ENCODE measurements at regions not wholly inside any gene's neighbourhood (a gene's known extent, or its start where the extent isn't known, plus 50 kb on each side); places are given as distances from the start of the nearest gene placed in this dataset.

DNA sequence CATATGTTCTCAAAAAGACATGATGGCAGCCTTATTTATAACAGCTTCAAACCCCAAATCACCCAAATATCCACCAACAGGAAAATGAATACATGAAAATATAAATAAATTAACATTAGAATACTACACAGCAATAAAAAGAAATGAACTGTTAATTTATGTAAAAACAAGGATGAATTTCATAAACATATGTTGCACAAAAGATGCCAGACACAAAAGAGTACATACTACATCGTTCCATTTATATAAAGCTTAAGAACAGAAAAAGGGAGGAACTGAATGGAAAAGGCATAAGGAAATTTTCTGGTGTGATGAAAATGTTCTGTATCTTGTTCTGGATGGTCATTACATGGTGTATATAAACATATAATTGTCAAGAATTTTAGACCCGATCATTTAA, 69.9 kb upstream of the TUSC7 start:
- H3K79me2 ChIP-seq (ENCODE audit: insufficient read depth, low read length), result no peaks in the 10 kb centered on the region

DNA sequence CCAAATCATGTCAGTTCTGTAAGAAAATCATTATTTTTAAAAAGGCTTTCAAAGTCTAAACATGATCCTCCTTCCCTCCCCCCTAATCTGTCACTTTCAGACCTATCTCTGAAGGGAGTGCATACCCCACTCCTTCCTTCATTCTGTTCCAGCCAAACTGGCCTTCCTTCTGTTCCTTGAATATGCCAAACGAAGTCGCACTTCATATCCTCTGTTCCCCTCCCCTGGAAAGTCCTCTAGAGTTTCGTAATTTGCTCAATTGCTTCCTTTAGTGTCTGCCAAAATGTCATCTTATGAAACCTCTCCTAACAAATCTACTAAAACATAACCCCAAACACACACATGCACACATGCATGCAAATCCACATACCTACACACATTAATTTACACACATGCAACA, 69.5 kb upstream of the TUSC7 start:
- no TSS peak for BruUV-seq (replicated peaks)
- WGBS (ENCODE audit: low lambda C conversion rate), result 0% methylated on average over 3 of the region's 3 CpGs
- Histone ChIP-seq H3K27me3 (ENCODE audit: control insufficient read depth in 1 of 2, insufficient read depth in 2 of 2, low read length in 2 of 2) (no peaks in the 10 kb centered on the region), H3K4me2 (ENCODE audit: low read depth, low read length) (no peak overlapping the region), H4K20me1 (ENCODE audit: insufficient read depth, low read length) (no peaks in the 10 kb centered on the region), H3K27ac (ENCODE audit: extremely low read length, insufficient read depth, low read length) (no peak overlapping the region), H3K9ac (ENCODE audit: insufficient read depth, low read depth, low read length) (no peak overlapping the region), H3K4me1 (ENCODE audit: insufficient read depth, low read length) (no peaks in the 10 kb centered on the region), H3K4me3 (replicated peaks in 1 of 3; ENCODE audit: insufficient read depth in 1 of 3, low read depth in 2 of 3, low read length in 3 of 3) (no peak overlapping the region), H3K9me3 (ENCODE audit: low read length) (no peaks in the 10 kb centered on the region), H3K36me3 (replicated peaks in 1 of 2; ENCODE audit: control insufficient read depth in 1 of 2, insufficient read depth in 2 of 2, low read length in 2 of 2) (no peaks in the 10 kb centered on the region), H3K79me2 (ENCODE audit: insufficient read depth, low read length) (no peaks in the 10 kb centered on the region), H2AFZ (ENCODE audit: low read length) (no peak overlapping the region)
- ATAC-seq, result no peak
- DNase-seq (ENCODE audit: low spot score), result no peak
- no peak for FAIRE-seq
- intact Hi-C loops (cut with micrococcal nuclease; ENCODE audit: unreplicated experiment) (no loop called here), in situ Hi-C loops (cut with HindIII; ENCODE audit: extremely low pct_ligation_motif_present, low pct_unique_long_range_greater_than_20kb) (no loop called here)
- CTCF ChIA-PET (ENCODE audit: low intra/inter-chr PET ratio, low total read pairs), result no interaction called here
- POLR2A ChIA-PET, result no interaction called here
- no peak for TF ChIP-seq ZKSCAN5 (CRISPR knock-in tag; IDR thresholded peaks at IDR 0.05)
- no peak for TF ChIP-seq ZNF496 (CRISPR knock-in tag; IDR thresholded peaks at IDR 0.05; ENCODE audit: insufficient replicate concordance)
- TF ChIP-seq ZNF10 (CRISPR knock-in tag; IDR thresholded peaks at IDR 0.05; ENCODE audit: borderline replicate concordance, low read depth), result no peak
- TF ChIP-seq NONO (IDR thresholded peaks at IDR 0.05), result no peak
- TF ChIP-seq NONO (CRISPR knock-in tag; conservative IDR thresholded peaks at IDR 0.05), result no peak
- no peak for TF ChIP-seq ZNF720 (CRISPR knock-in tag; IDR thresholded peaks at IDR 0.05)
- TF ChIP-seq RBFOX2 (IDR thresholded peaks at IDR 0.05; ENCODE audit: low read depth, low read length), result no peak
- no peak for TF ChIP-seq GTF2F1 (IDR thresholded peaks at IDR 0.05; ENCODE audit: low read length)
- TF ChIP-seq POGZ (CRISPR knock-in tag; IDR thresholded peaks at IDR 0.05), result no peak
- no peak for TF ChIP-seq ZNF343 (CRISPR knock-in tag; IDR thresholded peaks at IDR 0.05)
- TF ChIP-seq ZSCAN21 (CRISPR knock-in tag; IDR thresholded peaks at IDR 0.05; ENCODE audit: borderline replicate concordance), result no peak

More for the DNA sequence above, 69.9 kb upstream of the TUSC7 start:
- TF ChIP-seq MAZ (IDR thresholded peaks at IDR 0.05; ENCODE audit: borderline replicate concordance, low read depth, low read length) (no peak), MAZ (CRISPR knock-in tag; IDR thresholded peaks at IDR 0.05; ENCODE audit: low read depth) (no peak), EED (CRISPR knock-in tag; IDR thresholded peaks at IDR 0.05) (no peak), ZNF605 (CRISPR knock-in tag; IDR thresholded peaks at IDR 0.05) (no peak), ZNF589 (CRISPR knock-in tag; conservative IDR thresholded peaks at IDR 0.05) (no peak), SIX1 (CRISPR knock-in tag; IDR thresholded peaks at IDR 0.05; ENCODE audit: borderline replicate concordance) (no peak), ZNF24 (IDR thresholded peaks at IDR 0.05) (no peak), HOXA9 (CRISPR knock-in tag; IDR thresholded peaks at IDR 0.05; ENCODE audit: borderline replicate concordance) (no peak), ELF1 (CRISPR knock-in tag; IDR thresholded peaks at IDR 0.05) (no peak), KLF9 (CRISPR knock-in tag; IDR thresholded peaks at IDR 0.05; ENCODE audit: low read depth) (no peak)
- TF ChIP-seq, protein P1, sequence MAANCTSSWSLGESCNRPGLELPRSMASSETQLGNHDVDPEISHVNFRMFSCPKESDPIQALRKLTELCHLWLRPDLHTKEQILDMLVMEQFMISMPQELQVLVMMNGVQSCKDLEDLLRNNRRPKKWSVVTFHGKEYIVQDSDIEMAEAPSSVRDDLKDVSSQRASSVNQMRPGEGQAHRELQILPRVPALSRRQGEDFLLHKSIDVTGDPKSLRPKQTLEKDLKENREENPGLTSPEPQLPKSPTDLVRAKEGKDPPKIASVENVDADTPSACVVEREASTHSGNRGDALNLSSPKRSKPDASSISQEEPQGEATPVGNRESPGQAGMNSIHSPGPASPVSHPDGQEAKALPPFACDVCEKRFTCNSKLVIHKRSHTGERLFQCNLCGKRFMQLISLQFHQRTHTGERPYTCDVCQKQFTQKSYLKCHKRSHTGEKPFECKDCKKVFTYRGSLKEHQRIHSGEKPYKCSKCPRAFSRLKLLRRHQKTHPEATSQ (CRISPR knock-in tag; IDR thresholded peaks at IDR 0.05; ENCODE audit: borderline replicate concordance), result no peak
- TF ChIP-seq, protein P2, sequence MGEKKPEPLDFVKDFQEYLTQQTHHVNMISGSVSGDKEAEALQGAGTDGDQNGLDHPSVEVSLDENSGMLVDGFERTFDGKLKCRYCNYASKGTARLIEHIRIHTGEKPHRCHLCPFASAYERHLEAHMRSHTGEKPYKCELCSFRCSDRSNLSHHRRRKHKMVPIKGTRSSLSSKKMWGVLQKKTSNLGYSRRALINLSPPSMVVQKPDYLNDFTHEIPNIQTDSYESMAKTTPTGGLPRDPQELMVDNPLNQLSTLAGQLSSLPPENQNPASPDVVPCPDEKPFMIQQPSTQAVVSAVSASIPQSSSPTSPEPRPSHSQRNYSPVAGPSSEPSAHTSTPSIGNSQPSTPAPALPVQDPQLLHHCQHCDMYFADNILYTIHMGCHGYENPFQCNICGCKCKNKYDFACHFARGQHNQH (CRISPR knock-in tag; IDR thresholded peaks at IDR 0.05), result no peak
- Histone ChIP-seq H3K36me3 (replicated peaks in 1 of 2; ENCODE audit: control insufficient read depth in 1 of 2, insufficient read depth in 2 of 2, low read length in 2 of 2) (no peaks in the 10 kb centered on the region), H3K4me3 (replicated peaks in 1 of 3; ENCODE audit: insufficient read depth in 1 of 3, low read depth in 2 of 3, low read length in 3 of 3) (no peak overlapping the region), H3K27me3 (ENCODE audit: control insufficient read depth in 1 of 2, insufficient read depth in 2 of 2, low read length in 2 of 2) (no peaks in the 10 kb centered on the region), H2AFZ (ENCODE audit: low read length) (no peak overlapping the region), H4K20me1 (ENCODE audit: insufficient read depth, low read length) (no peaks in the 10 kb centered on the region), H3K4me1 (ENCODE audit: insufficient read depth, low read length) (no peaks in the 10 kb centered on the region), H3K27ac (ENCODE audit: extremely low read length, insufficient read depth, low read length) (no peak overlapping the region), H3K9ac (ENCODE audit: insufficient read depth, low read depth, low read length) (no peak overlapping the region), H3K4me2 (ENCODE audit: low read depth, low read length) (no peak overlapping the region), H3K9me3 (ENCODE audit: low read length) (no peaks in the 10 kb centered on the region)
- no peak for DNase-seq (ENCODE audit: low spot score)
- no peak for FAIRE-seq
- intact Hi-C loops (cut with micrococcal nuclease; ENCODE audit: unreplicated experiment) (no loop called here), in situ Hi-C loops (cut with HindIII; ENCODE audit: extremely low pct_ligation_motif_present, low pct_unique_long_range_greater_than_20kb) (no loop called here)
- 2% methylated on average over 2 of the region's 2 CpGs for WGBS (ENCODE audit: low lambda C conversion rate)
- CTCF ChIA-PET (ENCODE audit: low intra/inter-chr PET ratio, low total read pairs), result no interaction called here
- no TSS peak for BruUV-seq (replicated peaks)
- ATAC-seq, result no peak
- POLR2A ChIA-PET, result no interaction called here
